ENCODE measurements at regions not wholly inside any gene's neighbourhood (a gene's known extent, or its start where the extent isn't known, plus 50 kb on each side); places are given as distances from the start of the nearest gene placed in this dataset.

DNA sequence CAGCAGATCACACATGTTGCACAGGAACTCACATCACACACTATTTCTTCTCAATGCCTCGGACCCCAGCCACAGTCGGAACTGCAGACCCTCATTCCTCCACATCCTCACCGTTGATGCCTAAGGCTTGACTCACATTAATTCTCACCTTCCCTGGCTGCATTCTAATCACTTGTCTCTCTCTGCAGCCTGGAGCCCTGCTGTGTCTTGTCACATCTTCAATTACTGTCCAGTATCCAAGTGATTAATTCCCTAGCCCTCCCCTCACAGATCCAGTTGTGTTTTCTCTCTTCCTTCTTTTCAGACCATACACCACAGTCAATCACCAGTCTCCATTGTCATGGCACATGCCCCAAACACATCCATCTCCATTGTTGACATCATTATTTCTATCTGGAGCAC is 592.4 kb upstream of the IGFBP3 start:
- no peak for DNase-seq (ENCODE audit: low spot score in 2 of 2)
- H3K4me1 ChIP-seq = no peaks in the 10 kb centered on the region
- H3K27ac ChIP-seq = no peak overlapping the region
- 62 to 78% methylated on average over 3 of the region's 3 CpGs for WGBS, 2 donors
- H3K36me3 ChIP-seq = no peaks in the 10 kb centered on the region
- TF ChIP-seq POLR2A (IDR thresholded peaks at IDR 0.05) (no peak), CTCF (IDR thresholded peaks at IDR 0.05) (no peak), EP300 (IDR thresholded peaks at IDR 0.05) (no peak)
- H3K9me3 ChIP-seq = peaks cover 0 to 9% (median 3%) of the 10 kb centered on the region in 4 donors
- no peak overlapping the region for H3K4me3 ChIP-seq
- H3K27me3 ChIP-seq = no peaks in the 10 kb centered on the region

GRCh38 chr7:46512891-46513413 is 591.9 kb upstream of the IGFBP3 start:
- TF ChIP-seq POLR2A (IDR thresholded peaks at IDR 0.05) = no peak
- no peak for TF ChIP-seq CTCF (IDR thresholded peaks at IDR 0.05)
- TF ChIP-seq EP300 (IDR thresholded peaks at IDR 0.05) = no peak
- Histone ChIP-seq H3K36me3 (no peaks in the 10 kb centered on the region), H3K4me3 (no peak overlapping the region), H3K9me3 (peaks cover 0 to 11% (median 3%) of the 10 kb centered on the region in 4 donors), H3K27ac (no peak overlapping the region), H3K27me3 (no peaks in the 10 kb centered on the region), H3K4me1 (no peaks in the 10 kb centered on the region)
- WGBS, 2 donors = 62 to 69% methylated on average over 4 of the region's 4 CpGs
- DNase-seq (ENCODE audit: low spot score in 2 of 2) = no peak

DNA sequence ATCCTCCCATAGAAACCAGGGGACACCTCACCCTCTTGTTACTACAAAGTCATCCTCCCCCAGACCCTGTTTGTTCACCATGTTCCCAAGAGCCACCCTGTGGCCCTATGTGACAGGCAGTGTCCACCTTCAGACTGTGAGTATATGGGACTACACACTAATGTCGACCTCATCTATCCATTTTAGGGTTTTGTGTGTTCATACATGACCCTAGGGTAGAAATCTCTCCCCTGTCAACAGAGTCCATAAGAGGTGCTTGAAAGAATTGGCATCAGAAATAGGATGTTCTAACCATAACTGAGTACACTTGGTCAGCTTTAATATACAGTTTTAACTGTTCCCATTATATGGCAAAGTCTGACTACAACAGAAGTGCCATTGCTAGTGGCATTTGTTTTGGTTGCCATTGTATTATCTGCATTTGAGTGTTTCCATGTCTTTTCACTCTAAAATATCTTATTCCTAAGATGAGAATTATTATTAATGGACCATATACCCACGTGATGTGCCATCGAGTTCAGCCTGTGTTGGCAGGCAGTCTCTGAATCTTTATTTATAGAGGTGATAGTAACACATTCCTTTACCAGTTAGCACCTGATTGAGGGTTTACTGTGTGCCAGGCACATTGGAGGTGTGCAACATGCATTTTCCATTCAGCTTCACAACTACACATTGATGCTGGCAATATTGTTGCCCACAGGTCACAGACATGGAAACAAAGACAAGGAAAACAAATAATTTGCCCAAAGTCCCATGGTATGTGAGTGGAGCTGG is 590.6 kb upstream of the IGFBP3 start:
- Histone ChIP-seq H3K4me3 (no peak overlapping the region), H3K36me3 (no peaks in the 10 kb centered on the region), H3K27ac (no peak overlapping the region), H3K27me3 (no peaks in the 10 kb centered on the region), H3K9me3 (peaks cover 0 to 11% (median 3%) of the 10 kb centered on the region in 4 donors), H3K4me1 (no peaks in the 10 kb centered on the region)
- TF ChIP-seq POLR2A (IDR thresholded peaks at IDR 0.05) = no peak
- TF ChIP-seq CTCF (IDR thresholded peaks at IDR 0.05) = no peak
- WGBS, 2 donors = 63 to 68% methylated on average over 3 of the region's 3 CpGs
- DNase-seq (ENCODE audit: low spot score in 2 of 2) = no peak

- H3K36me3 ChIP-seq = no peaks in the 10 kb centered on the region
- no peak overlapping the region for H3K27ac ChIP-seq
- H3K9me3 ChIP-seq = peaks cover 0 to 19% (median 3%) of the 10 kb centered on the region in 4 donors
- no peak for DNase-seq (ENCODE audit: low spot score in 2 of 2)
- no peak for TF ChIP-seq CTCF (IDR thresholded peaks at IDR 0.05)
- TF ChIP-seq POLR2A (IDR thresholded peaks at IDR 0.05) = no peak
- no peak for TF ChIP-seq EP300 (IDR thresholded peaks at IDR 0.05)
- no peak overlapping the region for H3K4me3 ChIP-seq
- WGBS, 2 donors = 51 to 64% methylated on average over 2 of the region's 2 CpGs
- H3K4me1 ChIP-seq = no peaks in the 10 kb centered on the region
- no peaks in the 10 kb centered on the region for H3K27me3 ChIP-seq
Measured at GRCh38 chr7:46508583-46508982, 587.5 kb upstream of the IGFBP3 start.

- Histone ChIP-seq H3K36me3 (no peaks in the 10 kb centered on the region), H3K27me3 (no peaks in the 10 kb centered on the region), H3K4me3 (no peak overlapping the region), H3K9me3 (peaks cover 0 to 19% (median 3%) of the 10 kb centered on the region in 4 donors), H3K27ac (no peak overlapping the region), H3K4me1 (no peaks in the 10 kb centered on the region)
- TF ChIP-seq POLR2A (IDR thresholded peaks at IDR 0.05) = no peak
- TF ChIP-seq CTCF (IDR thresholded peaks at IDR 0.05) = no peak
- no peak for TF ChIP-seq EP300 (IDR thresholded peaks at IDR 0.05)
- 80 to 81% methylated on average over 4 of the region's 4 CpGs for WGBS, 2 donors
- DNase-seq (ENCODE audit: low spot score in 2 of 2) = no peak
Measured at GRCh38 chr7:46507560-46507959, 586.5 kb upstream of the IGFBP3 start.
